ENCODE measurements at regions not wholly inside any gene's neighbourhood (a gene's known extent, or its start where the extent isn't known, plus 50 kb on each side); places are given as distances from the start of the nearest gene placed in this dataset.

DNA sequence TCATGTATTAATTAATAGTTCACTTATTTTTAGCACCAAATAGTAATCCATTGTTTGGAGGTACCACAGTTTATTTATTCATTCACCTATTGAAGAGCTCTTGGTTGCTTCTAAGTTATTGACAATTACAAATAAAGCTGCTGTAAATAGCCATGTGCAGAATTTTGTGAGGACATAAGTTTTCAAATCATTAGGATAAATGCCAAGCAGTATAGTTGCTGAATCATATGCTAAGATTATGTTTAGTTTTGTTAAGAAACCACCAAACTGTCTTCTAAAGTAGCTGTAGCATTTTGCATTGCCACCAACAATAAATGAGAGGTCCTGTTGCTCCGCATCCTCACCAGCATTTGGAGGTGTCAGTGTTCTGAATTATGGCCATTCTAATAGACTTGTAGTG, 2126.8 kb downstream of the PCDH9 start:
- no peak for TF ChIP-seq ZNF274 (IDR thresholded peaks at IDR 0.05; ENCODE audit: low read depth, low read length)
- H3K4me3 ChIP-seq (ENCODE audit: low read length): no peak overlapping the region

DNA sequence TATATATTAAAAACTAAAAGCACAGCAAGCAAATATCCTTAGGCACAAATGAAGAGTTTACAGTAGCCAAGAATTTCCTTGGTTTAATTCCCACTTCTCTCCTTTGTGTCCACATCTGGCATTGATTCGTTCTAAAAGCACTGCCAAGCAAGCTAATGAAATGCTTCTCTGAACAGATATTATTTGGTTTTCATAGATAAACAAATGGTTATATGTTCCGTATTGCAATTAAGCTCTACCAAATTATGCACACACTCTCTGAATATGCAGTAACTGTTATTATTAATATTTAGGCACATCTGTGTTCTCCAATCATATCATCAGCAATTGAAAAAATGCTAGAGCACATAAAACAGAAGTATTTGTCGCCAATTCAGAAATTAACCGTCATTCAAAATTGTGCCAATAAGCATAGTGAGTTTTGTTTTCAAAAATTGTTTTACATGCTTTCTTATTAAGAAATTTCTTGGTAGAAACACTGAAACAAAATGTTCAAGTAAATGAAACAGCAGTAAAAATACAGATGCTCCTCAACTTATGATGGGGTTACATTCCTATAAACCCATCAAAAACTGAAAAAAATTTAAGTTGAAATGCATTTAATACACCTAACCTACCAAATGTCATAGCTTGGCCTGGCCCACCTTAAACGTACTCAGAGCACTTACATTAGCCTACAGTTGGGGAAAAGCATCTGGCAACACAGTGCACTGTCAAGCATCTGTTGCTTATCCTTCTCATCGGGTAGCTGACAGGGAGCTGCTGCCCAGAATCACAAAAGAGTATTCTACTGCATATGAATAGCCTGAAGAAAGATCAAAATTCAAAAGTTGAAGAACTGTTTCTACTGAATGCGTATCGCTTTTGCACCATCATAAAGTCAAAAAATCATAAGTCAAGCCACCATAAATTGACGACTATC, 2134.7 kb downstream of the PCDH9 start:
- H3K4me3 ChIP-seq (ENCODE audit: low read length): no peak overlapping the region
- TF ChIP-seq ZNF274 (IDR thresholded peaks at IDR 0.05; ENCODE audit: low read depth, low read length): no peak

DNA sequence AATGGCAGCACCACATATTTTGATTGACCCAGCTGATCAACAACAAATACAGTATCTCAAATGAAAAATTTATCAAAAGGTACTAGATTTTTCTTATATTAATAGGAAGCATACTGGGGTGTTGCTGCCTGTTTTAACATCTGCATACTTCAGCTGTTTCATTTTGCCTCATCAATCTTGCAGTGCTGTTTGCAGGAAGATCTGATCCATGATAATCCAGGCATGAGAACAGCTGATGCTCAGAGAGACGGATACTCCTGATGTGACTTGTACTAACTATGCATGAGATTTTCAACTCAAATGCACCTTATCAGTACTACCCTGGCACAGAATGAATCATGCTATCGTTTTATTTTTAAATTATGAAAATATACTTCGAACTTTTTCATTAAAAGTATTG, 2136.8 kb downstream of the PCDH9 start:
- H3K4me3 ChIP-seq (ENCODE audit: low read length): no peak overlapping the region
- no peak for TF ChIP-seq ZNF274 (IDR thresholded peaks at IDR 0.05; ENCODE audit: low read depth, low read length)

DNA sequence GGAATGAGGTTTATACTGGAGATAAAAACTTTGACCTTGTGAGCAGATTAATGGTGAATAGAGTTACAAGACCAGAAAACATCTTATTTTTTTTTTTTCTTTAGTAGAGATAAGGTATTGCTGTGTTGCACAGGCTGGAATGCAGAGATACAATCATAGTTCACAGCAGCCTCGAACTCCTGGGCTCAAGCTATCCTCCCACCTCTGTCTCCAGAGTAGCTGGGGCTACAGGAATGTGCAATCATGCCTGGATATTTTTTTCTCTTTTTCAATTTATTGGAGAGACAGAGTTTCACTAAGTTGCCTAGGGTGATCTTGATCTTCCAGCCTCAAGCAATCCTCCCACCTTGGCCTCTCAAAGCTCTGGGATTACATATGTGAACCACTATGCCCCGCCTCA, 2139.1 kb downstream of the PCDH9 start:
- H3K4me3 ChIP-seq (ENCODE audit: low read length): no peak overlapping the region
- no peak for TF ChIP-seq ZNF274 (IDR thresholded peaks at IDR 0.05; ENCODE audit: low read depth, low read length)

DNA sequence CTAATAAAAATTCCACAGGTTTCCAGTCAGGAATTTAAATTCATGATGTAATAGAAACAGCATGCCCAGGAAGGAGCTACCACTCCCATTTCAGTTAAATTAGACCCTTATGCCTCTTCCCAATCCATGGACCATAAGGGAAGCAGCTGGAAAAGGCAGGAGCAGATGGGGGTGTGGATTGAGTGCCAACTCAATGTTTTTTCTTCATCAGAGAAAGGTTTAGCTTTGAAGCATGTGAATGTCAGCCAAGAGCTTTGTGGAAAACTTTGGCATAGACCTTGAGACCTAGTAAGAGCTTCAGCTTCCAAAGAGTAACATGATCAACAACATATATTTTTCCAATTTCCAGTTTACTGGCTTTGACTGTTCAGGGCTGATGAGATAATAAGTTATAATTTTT, 2139.9 kb downstream of the PCDH9 start:
- no peak overlapping the region for H3K4me3 ChIP-seq (ENCODE audit: low read length)
- TF ChIP-seq ZNF274 (IDR thresholded peaks at IDR 0.05; ENCODE audit: low read depth, low read length): no peak

DNA sequence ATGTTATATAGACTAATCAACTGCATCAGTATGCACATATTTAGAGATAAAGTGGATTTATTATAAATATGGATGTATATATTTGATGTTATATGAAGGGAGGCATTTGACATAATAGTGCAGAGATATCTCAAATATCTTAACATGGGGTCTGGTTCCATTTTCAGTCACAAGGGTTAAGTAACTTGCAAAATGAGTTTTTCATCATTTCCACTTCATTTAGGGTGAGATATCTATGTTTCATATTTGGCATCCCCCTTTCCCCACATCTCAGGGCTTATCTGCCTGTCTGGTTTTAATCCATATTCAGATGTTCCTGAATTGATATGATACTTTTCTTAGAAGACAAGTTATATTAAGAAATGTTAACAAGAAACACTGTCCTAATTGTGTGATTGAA, 2141.2 kb downstream of the PCDH9 start:
- no peak overlapping the region for H3K4me3 ChIP-seq (ENCODE audit: low read length)
- no peak for TF ChIP-seq ZNF274 (IDR thresholded peaks at IDR 0.05; ENCODE audit: low read depth, low read length)

DNA sequence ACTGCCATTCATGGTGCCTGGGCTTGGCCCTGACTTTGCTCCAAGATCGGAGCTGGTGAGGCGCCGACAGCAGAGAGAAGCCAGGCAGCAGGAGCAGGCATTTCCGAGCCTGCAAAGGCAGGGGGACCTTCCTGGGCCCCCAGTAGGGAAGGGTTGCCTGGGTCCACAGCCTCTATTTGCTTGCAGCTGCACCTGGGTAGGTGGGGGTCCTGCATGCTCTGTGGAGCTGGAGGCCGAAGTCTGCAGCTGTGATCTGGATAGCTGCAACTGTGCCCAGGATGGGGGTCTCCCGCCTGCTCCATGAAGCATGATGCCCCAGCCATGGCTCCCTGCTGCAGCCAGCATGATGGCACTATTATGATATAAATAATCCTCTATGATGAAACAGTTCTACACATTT, 2144.2 kb downstream of the PCDH9 start:
- no peak for TF ChIP-seq ZNF274 (IDR thresholded peaks at IDR 0.05; ENCODE audit: low read depth, low read length)
- no peak overlapping the region for H3K4me3 ChIP-seq (ENCODE audit: low read length)

DNA sequence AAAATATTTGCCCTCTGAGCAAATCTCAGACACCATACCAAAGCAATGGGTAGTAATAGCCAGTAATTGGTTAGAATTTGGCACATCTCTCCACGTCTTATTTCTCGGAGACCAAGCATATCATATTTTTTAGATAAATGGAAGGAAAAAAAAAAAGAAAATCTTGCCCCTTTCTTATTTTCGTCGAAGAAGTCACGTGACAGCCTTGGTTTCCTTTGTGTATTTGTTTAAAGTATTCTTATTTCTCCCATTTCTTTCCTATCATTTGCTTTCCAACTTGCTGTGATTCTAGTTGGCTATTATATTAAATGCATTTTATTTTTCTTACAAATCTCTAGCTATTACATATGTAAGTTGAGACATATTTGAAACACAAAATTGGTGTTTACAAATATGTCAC, 2155.9 kb downstream of the PCDH9 start:
- TF ChIP-seq ZNF274 (IDR thresholded peaks at IDR 0.05; ENCODE audit: low read depth, low read length): no peak
- no peak overlapping the region for H3K4me3 ChIP-seq (ENCODE audit: low read length)

DNA sequence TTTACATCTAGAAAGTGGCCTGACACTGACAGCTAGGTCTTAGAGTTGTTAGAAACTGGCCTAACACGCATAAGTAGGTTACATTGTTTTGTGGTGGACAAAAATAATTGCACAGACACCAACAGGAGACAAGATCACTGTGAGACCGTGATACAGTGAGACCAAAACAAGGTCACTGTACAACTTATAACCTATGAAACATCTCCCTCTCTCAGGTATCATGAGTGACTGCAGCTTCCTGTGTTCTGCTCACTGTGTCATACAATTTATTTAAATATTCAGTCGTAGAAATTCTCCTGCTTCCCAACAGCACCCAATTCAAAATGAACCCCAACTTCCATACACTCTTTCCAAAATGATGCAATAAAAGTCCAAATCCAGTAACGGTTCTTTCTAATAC, 2165.2 kb downstream of the PCDH9 start:
- H3K4me3 ChIP-seq (ENCODE audit: low read length): no peak overlapping the region
- TF ChIP-seq ZNF274 (IDR thresholded peaks at IDR 0.05; ENCODE audit: low read depth, low read length): no peak

DNA sequence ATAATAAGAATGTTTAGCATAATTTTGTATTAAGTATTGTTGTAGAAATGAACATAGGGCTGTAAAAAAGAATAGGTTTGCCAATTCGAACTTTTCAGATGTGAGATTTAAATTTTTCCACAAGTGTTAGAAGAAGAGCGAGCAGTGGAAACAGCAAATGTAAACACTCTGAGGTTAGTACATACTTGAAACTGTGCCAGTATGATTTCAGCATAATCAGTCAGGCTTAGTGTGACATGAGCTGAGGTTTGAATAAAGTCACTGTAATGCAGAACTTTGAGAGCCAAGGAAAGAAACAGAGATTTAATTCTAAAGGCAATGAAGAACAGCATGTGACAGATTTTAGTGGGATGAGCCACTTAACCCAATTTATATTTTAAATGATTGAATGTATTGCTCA, 2166.4 kb downstream of the PCDH9 start:
- H3K4me3 ChIP-seq (ENCODE audit: low read length): no peak overlapping the region
- no peak for TF ChIP-seq ZNF274 (IDR thresholded peaks at IDR 0.05; ENCODE audit: low read depth, low read length)

DNA sequence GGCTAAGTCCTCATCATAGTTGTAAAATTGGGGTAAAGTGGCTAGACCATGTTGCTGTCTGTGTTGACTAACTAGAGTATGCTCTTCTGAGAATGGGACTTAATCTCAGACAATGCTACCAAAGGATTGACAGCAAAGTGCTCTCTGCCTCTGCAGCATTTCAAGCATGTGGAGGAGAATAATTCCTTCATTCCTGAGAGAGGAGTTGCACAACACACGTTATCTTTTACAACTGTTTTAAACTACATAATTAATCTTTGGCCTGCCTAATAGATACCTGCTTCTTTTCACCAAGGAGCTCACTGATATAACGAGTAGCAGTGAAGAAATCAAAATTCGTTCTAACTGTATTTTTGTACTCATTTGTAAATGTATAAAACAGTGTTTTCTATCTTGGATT, 2172.2 kb downstream of the PCDH9 start:
- no peak overlapping the region for H3K4me3 ChIP-seq (ENCODE audit: low read length)

DNA sequence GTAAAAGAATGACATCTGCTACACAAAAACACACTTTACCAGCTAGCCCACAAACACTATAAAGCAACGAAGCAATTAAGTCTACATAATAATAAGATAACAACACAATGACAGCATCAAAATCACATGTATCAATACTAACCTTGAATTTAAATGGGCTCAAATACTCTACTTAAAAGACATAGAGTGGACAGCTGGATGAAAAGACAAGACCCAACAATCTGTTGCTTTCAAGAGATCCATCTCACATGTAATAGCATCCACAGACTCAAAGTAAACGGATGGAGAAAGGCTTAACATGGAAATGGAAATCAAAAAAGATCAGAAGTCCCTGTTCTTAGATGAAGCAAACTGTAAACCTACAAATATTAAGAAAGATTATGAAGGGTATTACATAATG, 2175.9 kb downstream of the PCDH9 start:
- TF ChIP-seq ZNF274 (IDR thresholded peaks at IDR 0.05; ENCODE audit: low read depth, low read length): no peak

More for the DNA sequence above, 2172.2 kb downstream of the PCDH9 start:
- no peak for TF ChIP-seq ZNF274 (IDR thresholded peaks at IDR 0.05; ENCODE audit: low read depth, low read length)

DNA sequence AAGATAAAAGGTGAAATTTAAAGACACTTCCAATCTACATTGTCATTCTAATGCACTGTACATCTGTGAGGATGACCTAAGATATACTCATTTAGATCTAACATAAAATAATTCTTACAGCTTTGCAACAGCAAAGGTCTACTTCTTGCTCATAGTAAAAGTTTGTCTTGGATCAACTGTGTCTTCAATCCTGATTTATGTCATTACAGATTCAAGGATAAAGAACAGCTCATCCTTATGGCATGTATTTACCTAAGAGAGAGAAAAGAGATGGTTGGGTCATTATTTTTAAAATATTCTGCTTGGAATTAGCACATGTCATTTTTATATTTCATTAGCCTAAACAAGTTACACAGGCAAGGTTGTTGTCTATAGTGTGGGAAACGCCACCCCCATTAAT, 2193.1 kb downstream of the PCDH9 start:
- no peak overlapping the region for H3K4me3 ChIP-seq (ENCODE audit: low read length)
- no peak for TF ChIP-seq ZNF274 (IDR thresholded peaks at IDR 0.05; ENCODE audit: low read depth, low read length)

More for the DNA sequence above, 2175.9 kb downstream of the PCDH9 start:
- no peak overlapping the region for H3K4me3 ChIP-seq (ENCODE audit: low read length)

DNA sequence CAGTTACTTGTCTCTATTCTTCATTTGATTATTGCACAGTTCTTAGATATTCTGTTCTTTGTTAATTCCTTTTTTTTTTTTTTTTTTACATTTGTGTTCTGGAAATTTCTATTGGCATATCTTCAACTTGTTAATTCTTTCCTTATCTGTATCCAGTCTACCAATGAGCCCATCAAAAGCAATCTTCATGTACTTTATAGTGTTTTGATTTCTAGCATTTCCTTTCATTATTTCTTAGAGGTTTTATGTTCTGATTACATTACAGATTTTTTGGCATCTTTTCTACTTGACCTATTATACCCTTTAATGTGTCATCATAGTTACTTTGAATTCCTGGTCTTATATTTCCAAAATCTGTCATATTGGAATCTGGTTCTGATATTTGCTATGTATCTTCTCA, 2194.8 kb downstream of the PCDH9 start:
- TF ChIP-seq ZNF274 (IDR thresholded peaks at IDR 0.05; ENCODE audit: low read depth, low read length): no peak
- no peak overlapping the region for H3K4me3 ChIP-seq (ENCODE audit: low read length)

DNA sequence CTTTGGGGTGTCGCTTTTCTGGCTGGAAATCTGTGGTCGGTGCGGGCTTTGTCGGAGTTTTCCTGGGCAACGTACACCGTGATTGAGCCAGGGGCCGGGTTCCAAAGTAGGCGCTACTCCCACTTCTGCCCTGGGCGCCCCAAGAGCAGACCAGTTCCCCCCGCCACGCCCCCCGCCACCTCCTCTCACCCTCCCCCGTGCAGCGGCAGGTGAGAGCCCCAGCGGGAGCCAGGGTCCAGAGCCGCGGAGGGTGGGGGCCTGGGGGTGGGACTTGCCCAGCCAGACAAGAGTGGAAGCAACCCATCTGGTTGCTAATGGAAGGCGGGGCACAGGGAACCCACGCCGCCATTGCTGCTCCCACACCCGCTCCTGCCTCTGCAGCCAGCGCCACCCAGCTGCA, 2195.9 kb downstream of the PCDH9 start:
- H3K4me3 ChIP-seq (ENCODE audit: low read length): no peak overlapping the region
- TF ChIP-seq ZNF274 (IDR thresholded peaks at IDR 0.05; ENCODE audit: low read depth, low read length): no peak

DNA sequence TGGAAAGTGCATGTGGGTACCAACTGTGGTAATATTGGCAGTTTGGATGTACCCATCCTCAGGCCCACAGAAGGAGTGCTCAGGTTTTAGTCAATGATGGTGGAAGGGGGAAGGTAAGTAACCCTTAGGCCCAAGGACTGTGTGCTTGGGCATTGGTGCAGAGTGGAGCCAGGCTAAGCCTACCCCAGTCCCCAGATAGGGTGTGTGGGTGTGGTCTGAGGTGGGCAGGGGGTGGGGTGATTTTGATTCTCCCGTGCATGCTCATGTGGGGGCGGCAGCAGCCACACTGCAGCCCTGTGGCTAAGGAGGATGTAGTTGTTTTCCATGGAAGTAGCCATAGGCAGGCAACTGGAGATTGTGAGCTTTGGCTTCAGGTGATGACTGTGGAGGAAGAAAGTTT, 2197.3 kb downstream of the PCDH9 start:
- no peak overlapping the region for H3K4me3 ChIP-seq (ENCODE audit: low read length)
- no peak for TF ChIP-seq ZNF274 (IDR thresholded peaks at IDR 0.05; ENCODE audit: low read depth, low read length)
